ENCODE measurements at regions not wholly inside any gene's neighbourhood (a gene's known extent, or its start where the extent isn't known, plus 50 kb on each side); places are given as distances from the start of the nearest gene placed in this dataset.

DNA sequence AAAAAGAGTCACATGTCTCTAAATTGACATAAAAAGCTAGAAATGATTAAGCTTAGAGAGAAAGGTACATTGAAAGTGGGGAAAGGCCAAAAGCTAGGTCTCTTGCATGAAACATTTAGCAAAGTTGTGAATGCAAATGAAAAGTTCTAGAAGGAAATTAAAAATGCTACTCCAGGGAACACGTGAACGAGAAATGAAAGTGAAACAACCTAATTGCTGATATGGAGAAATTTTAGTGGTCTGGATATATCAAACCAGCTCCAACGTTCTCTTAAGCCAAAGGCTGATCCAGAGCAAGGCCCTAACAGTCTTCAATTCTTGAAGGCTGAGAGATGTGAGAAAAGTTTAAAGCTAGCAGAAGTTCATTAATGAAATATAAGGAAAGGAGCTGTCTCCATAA is 419.8 kb downstream of the SLITRK6 start:
- Histone ChIP-seq H3K9me3 (ENCODE audit: low read depth, low read length, poor library complexity, severe bottlenecking) (no peaks in the 10 kb centered on the region), H3K27ac (ENCODE audit: low read depth, low read length, poor library complexity, severe bottlenecking) (no peak overlapping the region), H3K27me3 (replicated peaks; ENCODE audit: insufficient read depth, low read depth, low read length, poor library complexity) (no peaks in the 10 kb centered on the region), H3K36me3 (ENCODE audit: insufficient read depth, low read length, poor library complexity, severe bottlenecking) (no peaks in the 10 kb centered on the region), H3K4me3 (ENCODE audit: low read depth, low read length, poor library complexity, severe bottlenecking) (no peak overlapping the region), H3K4me1 (ENCODE audit: insufficient read depth, low read length, poor library complexity, severe bottlenecking) (no peaks in the 10 kb centered on the region)
- DNase-seq (ENCODE audit: low spot score): no peak
- ChIA-PET POLR2A (ENCODE audit: low non-redundant PET) (no interaction called here), CTCF (no interaction called here)
- intact Hi-C loops (cut with micrococcal nuclease; ENCODE audit: unreplicated experiment): no loop called here
- BruUV-seq (replicated peaks): no TSS peak
- TF ChIP-seq EZH2 (IDR thresholded peaks at IDR 0.05; ENCODE audit: borderline replicate concordance, low read depth, low read length, poor library complexity, severe bottlenecking): no peak
- TF ChIP-seq, protein P1, sequence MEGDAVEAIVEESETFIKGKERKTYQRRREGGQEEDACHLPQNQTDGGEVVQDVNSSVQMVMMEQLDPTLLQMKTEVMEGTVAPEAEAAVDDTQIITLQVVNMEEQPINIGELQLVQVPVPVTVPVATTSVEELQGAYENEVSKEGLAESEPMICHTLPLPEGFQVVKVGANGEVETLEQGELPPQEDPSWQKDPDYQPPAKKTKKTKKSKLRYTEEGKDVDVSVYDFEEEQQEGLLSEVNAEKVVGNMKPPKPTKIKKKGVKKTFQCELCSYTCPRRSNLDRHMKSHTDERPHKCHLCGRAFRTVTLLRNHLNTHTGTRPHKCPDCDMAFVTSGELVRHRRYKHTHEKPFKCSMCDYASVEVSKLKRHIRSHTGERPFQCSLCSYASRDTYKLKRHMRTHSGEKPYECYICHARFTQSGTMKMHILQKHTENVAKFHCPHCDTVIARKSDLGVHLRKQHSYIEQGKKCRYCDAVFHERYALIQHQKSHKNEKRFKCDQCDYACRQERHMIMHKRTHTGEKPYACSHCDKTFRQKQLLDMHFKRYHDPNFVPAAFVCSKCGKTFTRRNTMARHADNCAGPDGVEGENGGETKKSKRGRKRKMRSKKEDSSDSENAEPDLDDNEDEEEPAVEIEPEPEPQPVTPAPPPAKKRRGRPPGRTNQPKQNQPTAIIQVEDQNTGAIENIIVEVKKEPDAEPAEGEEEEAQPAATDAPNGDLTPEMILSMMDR (conservative IDR thresholded peaks at IDR 0.05; ENCODE audit: low read depth, low read length): no peak

DNA sequence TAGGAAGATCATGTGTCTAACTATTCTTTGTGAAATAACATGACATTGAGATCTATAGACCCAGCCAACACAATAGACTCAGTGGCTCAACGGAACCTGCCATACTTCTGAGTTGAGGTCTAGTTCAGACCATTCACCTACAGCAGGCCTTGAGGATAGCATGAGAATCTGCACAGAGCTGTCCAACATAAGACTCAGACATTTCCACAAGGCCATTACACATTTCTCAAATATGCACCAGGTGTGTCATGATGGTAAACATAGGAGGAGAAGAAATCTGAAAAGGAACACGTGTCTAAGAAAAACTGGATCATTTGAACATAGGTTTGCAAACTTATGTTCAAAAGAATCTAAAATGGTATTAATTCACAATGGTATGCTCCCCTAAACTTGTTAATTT is 421.4 kb downstream of the SLITRK6 start:
- Histone ChIP-seq H3K4me1 (ENCODE audit: insufficient read depth, low read length, poor library complexity, severe bottlenecking) (no peaks in the 10 kb centered on the region), H3K27me3 (replicated peaks; ENCODE audit: insufficient read depth, low read depth, low read length, poor library complexity) (no peaks in the 10 kb centered on the region), H3K9me3 (ENCODE audit: low read depth, low read length, poor library complexity, severe bottlenecking) (no peaks in the 10 kb centered on the region), H3K4me3 (ENCODE audit: low read depth, low read length, poor library complexity, severe bottlenecking) (no peak overlapping the region), H3K36me3 (ENCODE audit: insufficient read depth, low read length, poor library complexity, severe bottlenecking) (no peaks in the 10 kb centered on the region), H3K27ac (ENCODE audit: low read depth, low read length, poor library complexity, severe bottlenecking) (no peak overlapping the region)
- POLR2A ChIA-PET (ENCODE audit: low non-redundant PET): no interaction called here
- CTCF ChIA-PET: no interaction called here
- DNase-seq (ENCODE audit: low spot score): no peak
- intact Hi-C loops (cut with micrococcal nuclease; ENCODE audit: unreplicated experiment): no loop called here
- no peak for TF ChIP-seq EZH2 (IDR thresholded peaks at IDR 0.05; ENCODE audit: borderline replicate concordance, low read depth, low read length, poor library complexity, severe bottlenecking)
- TF ChIP-seq, protein P1 (conservative IDR thresholded peaks at IDR 0.05; ENCODE audit: low read depth, low read length): no peak
- BruUV-seq (replicated peaks): no TSS peak

DNA sequence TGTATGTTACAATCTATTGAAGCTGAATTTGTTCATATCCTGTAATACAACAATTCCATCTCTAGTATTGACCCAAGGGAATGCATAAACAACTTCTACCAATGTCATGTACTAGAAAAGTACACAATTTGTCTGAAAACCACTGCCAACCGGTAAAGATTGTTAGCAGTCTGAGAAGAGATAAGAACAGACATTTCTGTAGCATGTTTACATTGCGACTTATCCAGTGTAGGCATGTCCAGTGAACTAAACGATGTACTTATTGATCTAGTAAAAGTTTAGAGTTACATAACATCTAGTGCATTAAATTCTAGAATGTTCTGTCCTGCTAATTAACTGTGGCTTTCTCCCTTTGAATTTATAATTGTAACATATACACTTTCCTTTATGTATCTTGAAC is 425.9 kb downstream of the SLITRK6 start:
- no peak for DNase-seq (ENCODE audit: low spot score)
- no peak overlapping the region for H3K27ac ChIP-seq (ENCODE audit: low read depth, low read length, poor library complexity, severe bottlenecking)
- intact Hi-C loops (cut with micrococcal nuclease; ENCODE audit: unreplicated experiment): no loop called here
- H3K4me1 ChIP-seq (ENCODE audit: insufficient read depth, low read length, poor library complexity, severe bottlenecking): peaks cover 4% of the 10 kb centered on the region
- H3K4me3 ChIP-seq (ENCODE audit: low read depth, low read length, poor library complexity, severe bottlenecking): no peak overlapping the region
- H3K36me3 ChIP-seq (ENCODE audit: insufficient read depth, low read length, poor library complexity, severe bottlenecking): no peaks in the 10 kb centered on the region
- TF ChIP-seq, protein P1 (conservative IDR thresholded peaks at IDR 0.05; ENCODE audit: low read depth, low read length): no peak
- TF ChIP-seq EZH2 (IDR thresholded peaks at IDR 0.05; ENCODE audit: borderline replicate concordance, low read depth, low read length, poor library complexity, severe bottlenecking): no peak
- POLR2A ChIA-PET (ENCODE audit: low non-redundant PET): no interaction called here
- no TSS peak for BruUV-seq (replicated peaks)
- no peaks in the 10 kb centered on the region for H3K27me3 ChIP-seq (replicated peaks; ENCODE audit: insufficient read depth, low read depth, low read length, poor library complexity)
- CTCF ChIA-PET: no interaction called here
- no peaks in the 10 kb centered on the region for H3K9me3 ChIP-seq (ENCODE audit: low read depth, low read length, poor library complexity, severe bottlenecking)
